ENCODE measurements at regions not wholly inside any gene's neighbourhood (a gene's known extent, or its start where the extent isn't known, plus 50 kb on each side); places are given as distances from the start of the nearest gene placed in this dataset.
"Not testable (repeated sequence)": the region's sequence is repeated elsewhere in the genome, so short reads cannot be mapped to it uniquely, and the experiment has no call there.

DNA sequence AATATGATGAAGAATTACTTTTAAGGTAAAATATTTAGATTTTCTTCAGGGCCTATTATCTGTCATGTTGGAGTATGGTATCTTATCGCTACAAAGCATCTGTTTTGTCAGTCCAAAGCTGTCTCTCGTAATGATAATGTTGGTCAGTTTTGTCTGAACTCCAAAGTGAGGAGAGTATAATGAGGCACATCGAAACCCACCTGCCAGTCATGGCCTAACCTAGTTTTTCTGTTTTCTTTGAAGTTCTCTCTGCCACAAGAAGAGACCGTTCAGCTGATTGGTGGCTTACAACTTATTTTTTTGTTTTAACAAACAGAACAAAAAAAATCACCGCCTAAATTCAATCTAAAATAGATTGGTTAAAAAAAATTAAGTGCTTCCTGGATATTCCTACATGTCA lies 1387.9 kb downstream of the RPIA start:
- H3K9me3 ChIP-seq (ENCODE audit: low read length) = no peaks in the 10 kb centered on the region
- H3K36me3 ChIP-seq (ENCODE audit: low read depth, low read length) = no peaks in the 10 kb centered on the region
- H3K27me3 ChIP-seq (ENCODE audit: low read length) = no peaks in the 10 kb centered on the region
- no peak for ATAC-seq
- H3K27ac ChIP-seq (ENCODE audit: low read length) = no peak overlapping the region
- no peak for DNase-seq
- H3K4me1 ChIP-seq (ENCODE audit: insufficient read depth, low read length) = no peaks in the 10 kb centered on the region
- no TSS peak for BruUV-seq (replicated peaks)
- no peaks in the 10 kb centered on the region for H4K20me1 ChIP-seq (ENCODE audit: low read length)
- H3K9ac ChIP-seq (ENCODE audit: low read length) = no peak overlapping the region
- H3K79me2 ChIP-seq (ENCODE audit: low read length) = no peaks in the 10 kb centered on the region
- ChIA-PET CTCF (no interaction called here), POLR2A (ENCODE audit: unreplicated experiment) (no interaction called here)
- no peak overlapping the region for H2AFZ ChIP-seq (ENCODE audit: low read length)
- no peak overlapping the region for H3K4me3 ChIP-seq (ENCODE audit: low read length)
- H3K4me2 ChIP-seq (ENCODE audit: low read length) = no peak overlapping the region
- no peak for TF ChIP-seq EZH2phosphoT487 (IDR thresholded peaks at IDR 0.05; ENCODE audit: borderline replicate concordance, low read length)
- no peak for TF ChIP-seq EZH2 (IDR thresholded peaks at IDR 0.05; ENCODE audit: low read length, unreplicated experiment)
- TF ChIP-seq CTCF (conservative IDR thresholded peaks at IDR 0.05; ENCODE audit: low read depth, low read length) = no peak
- no peaks in the 10 kb centered on the region for H3F3A ChIP-seq (ENCODE audit: low read length, unreplicated experiment)
- H3K9me2 ChIP-seq (replicated peaks; ENCODE audit: low read length) = no peaks in the 10 kb centered on the region
- intact Hi-C loops (cut with micrococcal nuclease) = no loop called here

GRCh38 chr2:90087792-90088191 lies 1396.3 kb downstream of the RPIA start:
- H3K9ac ChIP-seq (ENCODE audit: low read length); H3K4me1 ChIP-seq (ENCODE audit: insufficient read depth, low read length); CTCF ChIA-PET; H3K4me2 ChIP-seq (ENCODE audit: low read length); H3K36me3 ChIP-seq (ENCODE audit: low read depth, low read length); H3K27me3 ChIP-seq (ENCODE audit: low read length); intact Hi-C loops (cut with micrococcal nuclease); H4K20me1 ChIP-seq (ENCODE audit: low read length); POLR2A ChIA-PET (ENCODE audit: unreplicated experiment); H3K27ac ChIP-seq (ENCODE audit: low read length); ATAC-seq; BruUV-seq (replicated peaks); DNase-seq; H3K79me2 ChIP-seq (ENCODE audit: low read length); H3F3A ChIP-seq (ENCODE audit: low read length, unreplicated experiment); H3K9me2 ChIP-seq (replicated peaks; ENCODE audit: low read length); H3K9me3 ChIP-seq (ENCODE audit: low read length); H2AFZ ChIP-seq (ENCODE audit: low read length); H3K4me3 ChIP-seq (ENCODE audit: low read length): not testable (repeated sequence)

DNA sequence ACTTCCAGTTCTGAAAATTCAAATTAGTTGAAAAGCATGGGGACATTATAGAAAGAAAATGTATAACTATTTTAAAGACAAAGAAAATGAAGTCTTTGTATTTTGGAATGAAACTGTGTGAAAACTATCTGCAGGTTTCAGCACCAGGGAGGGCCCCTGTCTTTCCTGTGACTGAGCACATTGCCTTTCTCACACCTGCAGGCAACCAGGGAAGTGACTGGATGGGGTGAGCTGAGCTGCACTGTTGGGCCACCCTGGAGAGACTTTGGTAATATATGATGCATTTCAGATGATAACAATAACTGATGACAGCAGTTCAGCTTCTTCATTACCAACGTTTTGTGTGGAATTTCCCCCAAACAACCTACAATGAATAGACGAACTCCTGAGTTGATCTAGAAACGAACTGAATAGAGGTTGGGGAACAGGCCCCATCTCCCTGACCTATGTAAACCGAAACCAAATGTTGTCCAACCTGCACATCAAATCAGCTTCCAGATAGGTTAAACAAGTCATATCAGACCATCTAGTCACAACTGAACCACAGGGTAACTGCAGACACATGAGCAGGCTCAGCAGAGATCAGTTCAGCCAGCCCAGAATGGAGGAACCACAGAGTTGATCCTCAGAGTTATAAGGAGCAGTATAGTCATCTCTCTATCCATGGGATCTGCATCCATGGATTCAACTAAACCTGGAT lies 1402.2 kb downstream of the RPIA start:
- H3K9me3 ChIP-seq (ENCODE audit: low read length); H3F3A ChIP-seq (ENCODE audit: low read length, unreplicated experiment); H3K79me2 ChIP-seq (ENCODE audit: low read length); H3K9me2 ChIP-seq (replicated peaks; ENCODE audit: low read length); H3K4me3 ChIP-seq (ENCODE audit: low read length); H3K27ac ChIP-seq (ENCODE audit: low read length); intact Hi-C loops (cut with micrococcal nuclease); H3K36me3 ChIP-seq (ENCODE audit: low read depth, low read length); BruUV-seq (replicated peaks); H3K4me2 ChIP-seq (ENCODE audit: low read length); CTCF ChIA-PET; H4K20me1 ChIP-seq (ENCODE audit: low read length); DNase-seq; H2AFZ ChIP-seq (ENCODE audit: low read length); H3K9ac ChIP-seq (ENCODE audit: low read length); ATAC-seq; POLR2A ChIA-PET (ENCODE audit: unreplicated experiment); H3K27me3 ChIP-seq (ENCODE audit: low read length); H3K4me1 ChIP-seq (ENCODE audit: insufficient read depth, low read length): not testable (repeated sequence)

GRCh38 chr2:90097617-90098016 lies 1406.1 kb downstream of the RPIA start:
- H3K9ac ChIP-seq (ENCODE audit: low read length); H3K79me2 ChIP-seq (ENCODE audit: low read length); intact Hi-C loops (cut with micrococcal nuclease); H3F3A ChIP-seq (ENCODE audit: low read length, unreplicated experiment); BruUV-seq (replicated peaks); H3K9me3 ChIP-seq (ENCODE audit: low read length); H3K9me2 ChIP-seq (replicated peaks; ENCODE audit: low read length); H3K4me1 ChIP-seq (ENCODE audit: insufficient read depth, low read length); H4K20me1 ChIP-seq (ENCODE audit: low read length); CTCF ChIA-PET; H3K27me3 ChIP-seq (ENCODE audit: low read length); POLR2A ChIA-PET (ENCODE audit: unreplicated experiment); H3K4me3 ChIP-seq (ENCODE audit: low read length); H2AFZ ChIP-seq (ENCODE audit: low read length); H3K36me3 ChIP-seq (ENCODE audit: low read depth, low read length); H3K4me2 ChIP-seq (ENCODE audit: low read length); ATAC-seq; H3K27ac ChIP-seq (ENCODE audit: low read length); DNase-seq: not testable (repeated sequence)

GRCh38 chr2:90105142-90105541 lies 1413.7 kb downstream of the RPIA start:
- ATAC-seq = peak; percentile 29; the same call in 1 of the 2 replicates

DNA sequence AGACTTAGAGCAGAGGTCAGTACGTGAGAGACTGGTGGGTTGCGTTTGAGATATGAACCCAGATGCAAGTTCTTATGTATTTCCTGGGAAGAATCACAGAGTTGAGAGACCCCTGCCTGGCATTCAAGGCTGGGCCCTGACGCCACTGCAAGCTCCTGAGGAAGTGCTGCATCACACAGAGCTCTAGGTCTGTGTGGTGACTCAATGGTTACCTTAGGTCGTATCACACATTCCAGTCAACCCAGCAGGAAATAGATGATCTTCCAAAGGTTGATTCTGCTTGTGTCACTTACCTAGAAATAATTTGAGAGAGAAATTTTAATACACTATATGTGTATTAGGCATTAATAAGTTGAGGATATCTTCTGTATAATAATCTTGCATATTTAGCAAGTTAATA lies 1431.9 kb downstream of the RPIA start:
- H3K4me3 ChIP-seq (ENCODE audit: low read length); H3K4me2 ChIP-seq (ENCODE audit: low read length); H3F3A ChIP-seq (ENCODE audit: low read length, unreplicated experiment); H3K79me2 ChIP-seq (ENCODE audit: low read length); H3K27me3 ChIP-seq (ENCODE audit: low read length); BruUV-seq (replicated peaks); H3K4me1 ChIP-seq (ENCODE audit: insufficient read depth, low read length); H3K9me3 ChIP-seq (ENCODE audit: low read length); ATAC-seq; H4K20me1 ChIP-seq (ENCODE audit: low read length); H2AFZ ChIP-seq (ENCODE audit: low read length); CTCF ChIA-PET; H3K9me2 ChIP-seq (replicated peaks; ENCODE audit: low read length); H3K36me3 ChIP-seq (ENCODE audit: low read depth, low read length); intact Hi-C loops (cut with micrococcal nuclease); DNase-seq; POLR2A ChIA-PET (ENCODE audit: unreplicated experiment); H3K9ac ChIP-seq (ENCODE audit: low read length); H3K27ac ChIP-seq (ENCODE audit: low read length): not testable (repeated sequence)

More at GRCh38 chr2:90105142-90105541, 1413.7 kb downstream of the RPIA start:
- H3K4me2 ChIP-seq (ENCODE audit: low read length); H3K9me2 ChIP-seq (replicated peaks; ENCODE audit: low read length); H3K27ac ChIP-seq (ENCODE audit: low read length); H4K20me1 ChIP-seq (ENCODE audit: low read length); H3K9me3 ChIP-seq (ENCODE audit: low read length); CTCF ChIA-PET; intact Hi-C loops (cut with micrococcal nuclease); H3K4me3 ChIP-seq (ENCODE audit: low read length); H3K79me2 ChIP-seq (ENCODE audit: low read length); H3K4me1 ChIP-seq (ENCODE audit: insufficient read depth, low read length); H2AFZ ChIP-seq (ENCODE audit: low read length); H3F3A ChIP-seq (ENCODE audit: low read length, unreplicated experiment); H3K27me3 ChIP-seq (ENCODE audit: low read length); BruUV-seq (replicated peaks); POLR2A ChIA-PET (ENCODE audit: unreplicated experiment); H3K36me3 ChIP-seq (ENCODE audit: low read depth, low read length); H3K9ac ChIP-seq (ENCODE audit: low read length): not testable (repeated sequence)
- DNase-seq = peak; percentile 3

All from PC-3 (cell line).